BLaER1 treated with 17β-estradiol and CSF1 and Interleukin-3, amounts not matched to agents 10 nM and 100 nM (cell line): ENCODE measurements at regions not wholly inside any gene's neighbourhood (a gene's known extent, or its start where the extent isn't known, plus 50 kb on each side); places are given as distances from the start of the nearest gene placed in this dataset.

Source experiments
- H3K27ac ChIP-seq, 11 experiments: shearing (Covaris generic); formaldehyde crosslinking; 2 replicates each; pipeline ENCODE4 v1.8.1; 2022
- H3K27me3 ChIP-seq, 11 experiments: shearing (Covaris generic); formaldehyde crosslinking; 2 replicates each; pipeline ENCODE4 v1.8.1; 2022
- H3K36me3 ChIP-seq, 11 experiments: shearing (Covaris generic); formaldehyde crosslinking; 2 replicates each; pipeline ENCODE4 v1.8.1; 2022
- H3K4me1 ChIP-seq, 10 experiments: shearing (Covaris generic); formaldehyde crosslinking; 2 replicates each; pipeline ENCODE4 v1.8.1; 2022
- H3K4me2 ChIP-seq, 11 experiments: shearing (Covaris generic); formaldehyde crosslinking; 2 replicates each; pipeline ENCODE4 v1.8.1; 2022
- H3K4me3 ChIP-seq, 10 experiments: shearing (Covaris generic); formaldehyde crosslinking; 2 replicates each; pipeline ENCODE4 v1.8.1; 2022
- H3K9ac ChIP-seq, 11 experiments: shearing (Covaris generic); formaldehyde crosslinking; 2 replicates each; pipeline ENCODE4 v1.8.1; 2022
- H3K9me3 ChIP-seq, 11 experiments: shearing (Covaris generic); formaldehyde crosslinking; replicated peaks in 1 of 11; 2 replicates each; pipeline ENCODE4 v1.8.1; 2022
- H4K20me1 ChIP-seq, 11 experiments: shearing (Covaris generic); formaldehyde crosslinking; 2 replicates each; pipeline ENCODE4 v1.8.1; 2022
- Cebpa-rat ChIP-seq, 11 experiments: shearing (Covaris generic); IDR thresholded peaks; 2 replicates each; pipeline ENCODE4 v1.8.1; 2022

DNA sequence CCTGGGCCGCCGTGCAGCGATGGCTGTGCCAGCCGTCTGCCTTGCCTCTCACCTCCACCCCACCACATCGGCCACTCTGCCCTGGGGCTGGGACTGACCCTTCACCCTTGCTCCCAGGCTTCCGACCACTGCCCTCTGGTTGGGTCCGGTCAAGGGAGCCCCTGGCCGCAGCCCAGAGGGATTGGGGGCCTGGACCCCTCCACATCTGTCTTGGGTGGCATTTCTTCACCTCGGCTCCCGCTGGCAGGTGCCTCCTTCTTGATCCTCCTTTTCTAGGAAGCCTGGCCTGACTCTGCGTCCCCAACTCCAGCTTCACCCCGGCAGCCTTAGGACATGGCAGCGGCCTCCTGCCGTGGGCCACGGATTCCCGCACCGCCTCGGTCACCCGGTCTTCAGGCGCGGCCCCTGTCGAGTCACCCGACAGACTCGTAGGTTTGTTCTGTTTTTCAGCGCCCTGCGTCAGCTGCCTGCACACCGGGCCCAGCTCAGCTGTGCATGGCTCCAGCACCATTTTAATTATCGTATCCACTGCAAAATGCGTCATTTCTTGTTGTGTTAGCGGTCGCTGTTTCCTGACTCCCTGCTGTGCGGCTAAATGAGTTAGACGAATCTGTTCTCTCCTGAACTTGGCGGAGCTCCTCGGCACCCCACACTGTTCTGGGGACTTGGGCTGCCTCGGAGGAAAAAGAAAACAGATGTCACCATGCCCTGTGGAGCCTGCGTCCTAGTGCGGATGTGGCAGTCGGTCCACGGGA lies 124.0 kb downstream of the FAM53A start:
- H3K4me3 ChIP-seq: no peak overlapping the region
- H4K20me1 ChIP-seq: peaks cover 0 to 18% (median 2%) of the 10 kb centered on the region in 11 experiments; a peak in 5 of 22 replicates
- peaks cover 0 to 23% (median 11%) of the 10 kb centered on the region in 10 experiments; a peak in 12 of 20 replicates for H3K4me1 ChIP-seq
- no peak overlapping the region for H3K27ac ChIP-seq
- no peaks in the 10 kb centered on the region for H3K36me3 ChIP-seq
- H3K9me3 ChIP-seq: 0 out of 22 replicates have a peak, but pooled peaks cover 0 to 5% (median 0%) of the 10 kb centered on the region in 11 experiments
- H3K9ac ChIP-seq: no peak overlapping the region
- no peak for TF ChIP-seq Cebpa-rat (IDR thresholded peaks at IDR 0.05)
- H3K4me2 ChIP-seq: no peak overlapping the region
- peaks cover 0 to 21% (median 7%) of the 10 kb centered on the region in 11 experiments; a peak in 10 of 22 replicates for H3K27me3 ChIP-seq

DNA sequence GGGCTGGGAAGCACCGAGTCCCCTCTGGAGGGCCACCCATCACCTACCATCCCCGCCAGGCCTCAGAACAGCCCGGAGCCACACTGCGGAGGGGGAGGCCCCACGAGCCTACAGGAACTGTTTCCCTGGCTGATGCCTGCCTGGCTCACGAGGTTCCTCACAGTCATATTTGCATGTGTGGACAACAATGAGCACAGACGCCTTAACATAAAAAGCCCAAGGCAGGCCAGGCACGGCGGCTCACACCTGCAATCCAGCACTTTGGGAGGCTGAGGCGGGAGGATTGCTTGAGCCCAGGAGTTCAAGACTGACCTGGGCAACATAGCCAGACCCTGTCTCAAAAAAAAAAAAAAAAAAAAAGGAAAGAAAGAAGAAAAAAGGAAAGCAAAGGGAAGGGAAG lies 125.9 kb downstream of the FAM53A start:
- Histone ChIP-seq H3K9me3 (0 out of 22 replicates have a peak, but pooled peaks cover 0 to 5% (median 0%) of the 10 kb centered on the region in 11 experiments), H3K27me3 (peaks cover 0 to 22% (median 7%) of the 10 kb centered on the region in 11 experiments; a peak in 10 of 22 replicates), H3K9ac (no peak overlapping the region), H3K27ac (no peak overlapping the region), H3K4me1 (peaks cover 0 to 12% (median 5%) of the 10 kb centered on the region in 10 experiments; a peak in 8 of 20 replicates), H3K36me3 (no peaks in the 10 kb centered on the region), H4K20me1 (peaks cover 0 to 13% (median 0%) of the 10 kb centered on the region in 11 experiments; a peak in 1 of 22 replicates), H3K4me3 (no peak overlapping the region), H3K4me2 (no peak overlapping the region)
- TF ChIP-seq Cebpa-rat (IDR thresholded peaks at IDR 0.05): no peak

DNA sequence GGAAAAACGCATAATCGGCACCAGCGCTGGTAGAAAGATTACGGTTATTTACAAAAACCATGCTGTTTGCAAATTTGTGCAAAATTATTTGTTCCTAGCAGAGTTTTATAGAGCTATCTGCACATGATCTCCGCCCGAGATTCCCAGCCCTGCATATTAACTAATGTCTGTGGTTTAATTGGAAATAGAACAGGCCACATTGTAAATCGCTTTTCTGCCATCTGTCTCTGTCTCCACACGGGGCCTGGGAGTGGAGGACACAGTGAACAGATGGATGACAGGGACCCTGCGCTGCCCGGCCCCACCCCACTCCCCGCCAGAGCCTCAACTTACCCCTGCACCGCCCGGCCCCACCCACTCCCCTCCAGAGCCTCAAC lies 126.9 kb downstream of the FAM53A start:
- no peak for TF ChIP-seq Cebpa-rat (IDR thresholded peaks at IDR 0.05)

DNA sequence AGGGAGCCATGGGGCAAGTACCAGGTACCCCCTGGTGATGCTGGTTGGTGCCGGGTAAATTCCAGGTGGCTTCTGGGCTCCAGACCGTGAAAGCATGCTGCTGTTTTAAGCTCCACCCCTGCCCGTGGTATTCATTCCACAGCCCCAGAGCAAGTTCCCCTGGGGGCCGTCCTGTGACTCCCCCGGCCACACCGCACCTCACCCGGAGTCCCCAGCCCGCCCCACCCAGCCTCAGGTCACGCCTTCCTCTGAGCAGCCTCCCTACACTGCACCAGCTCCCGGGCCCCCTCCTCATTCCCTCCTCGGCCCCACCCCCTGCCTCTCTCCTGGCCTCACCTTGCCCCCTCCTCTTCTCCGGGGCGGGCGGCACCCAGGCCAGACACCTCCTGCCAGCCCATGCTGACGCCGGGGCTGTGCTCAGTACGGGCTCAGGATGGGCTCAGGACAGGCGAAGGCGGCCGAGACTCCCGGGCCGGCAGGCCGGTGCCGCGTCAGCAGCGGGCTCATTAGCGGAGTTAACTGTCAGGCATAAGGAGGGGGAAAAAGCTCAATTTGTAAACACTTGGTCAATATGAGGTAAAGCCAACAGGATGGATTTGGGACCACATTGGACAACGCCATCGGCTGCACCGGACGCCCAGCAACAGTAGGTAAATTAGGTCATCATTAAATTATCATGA lies 127.4 kb downstream of the FAM53A start:
- TF ChIP-seq Cebpa-rat (IDR thresholded peaks at IDR 0.05): no peak
- Histone ChIP-seq H3K27ac (no peak overlapping the region), H3K9ac (no peak overlapping the region), H3K9me3 (0 out of 22 replicates have a peak, but pooled peaks cover 0 to 5% (median 0%) of the 10 kb centered on the region in 11 experiments), H3K4me1 (peaks cover 0 to 12% (median 5%) of the 10 kb centered on the region in 10 experiments; a peak in 8 of 20 replicates), H4K20me1 (peaks cover 0 to 14% (median 0%) of the 10 kb centered on the region in 11 experiments; a peak in 1 of 22 replicates), H3K36me3 (no peaks in the 10 kb centered on the region), H3K4me2 (peak overlapping the region in 5 of 11 experiments; percentile 39 to 56 (median 41); a peak in 10 of 22 replicates), H3K27me3 (peaks cover 0 to 22% (median 7%) of the 10 kb centered on the region in 11 experiments; a peak in 10 of 22 replicates), H3K4me3 (no peak overlapping the region)

More for the DNA sequence above, 126.9 kb downstream of the FAM53A start:
- Histone ChIP-seq H3K36me3 (no peaks in the 10 kb centered on the region), H3K4me3 (no peak overlapping the region), H3K27me3 (peaks cover 0 to 22% (median 7%) of the 10 kb centered on the region in 11 experiments; a peak in 10 of 22 replicates), H3K9me3 (0 out of 22 replicates have a peak, but pooled peaks cover 0 to 5% (median 0%) of the 10 kb centered on the region in 11 experiments), H3K4me2 (0 out of 22 replicates have a peak overlapping the region, but pooled peaks of 1 of the 11 experiments have one; percentile 41), H3K4me1 (peaks cover 0 to 12% (median 5%) of the 10 kb centered on the region in 10 experiments; a peak in 8 of 20 replicates), H4K20me1 (peaks cover 0 to 14% (median 0%) of the 10 kb centered on the region in 11 experiments; a peak in 1 of 22 replicates), H3K27ac (no peak overlapping the region), H3K9ac (no peak overlapping the region)

DNA sequence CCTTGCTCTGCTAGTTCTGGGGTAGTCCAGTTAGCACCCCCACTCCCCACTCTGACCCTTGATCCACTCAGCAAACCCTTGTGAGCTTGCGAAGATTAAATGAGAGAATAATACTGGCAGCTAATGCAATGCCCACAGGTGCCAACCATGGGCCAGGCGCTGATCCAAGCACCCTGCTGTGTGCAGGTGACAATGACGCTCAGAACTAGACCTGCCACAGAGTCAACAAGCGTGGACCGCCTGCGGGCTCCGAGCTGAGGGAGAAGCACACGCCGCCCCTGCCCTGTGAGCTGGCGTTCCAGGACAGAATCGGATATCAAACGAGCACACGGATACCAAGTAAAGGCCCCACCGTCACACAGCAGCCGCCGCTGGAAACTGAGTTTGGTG lies 129.2 kb downstream of the FAM53A start:
- no peak overlapping the region for H3K4me2 ChIP-seq
- H3K27me3 ChIP-seq: peaks cover 0 to 22% (median 7%) of the 10 kb centered on the region in 11 experiments; a peak in 10 of 22 replicates
- no peak for TF ChIP-seq Cebpa-rat (IDR thresholded peaks at IDR 0.05)
- no peaks in the 10 kb centered on the region for H3K36me3 ChIP-seq
- H3K9me3 ChIP-seq: 0 out of 22 replicates have a peak, but pooled peaks cover 0 to 5% (median 0%) of the 10 kb centered on the region in 11 experiments
- H3K27ac ChIP-seq: no peak overlapping the region
- H4K20me1 ChIP-seq: peaks cover 0 to 13% (median 0%) of the 10 kb centered on the region in 11 experiments; a peak in 1 of 22 replicates
- no peak overlapping the region for H3K9ac ChIP-seq
- peaks cover 0 to 12% (median 5%) of the 10 kb centered on the region in 10 experiments; a peak in 8 of 20 replicates for H3K4me1 ChIP-seq
- H3K4me3 ChIP-seq: no peak overlapping the region

DNA sequence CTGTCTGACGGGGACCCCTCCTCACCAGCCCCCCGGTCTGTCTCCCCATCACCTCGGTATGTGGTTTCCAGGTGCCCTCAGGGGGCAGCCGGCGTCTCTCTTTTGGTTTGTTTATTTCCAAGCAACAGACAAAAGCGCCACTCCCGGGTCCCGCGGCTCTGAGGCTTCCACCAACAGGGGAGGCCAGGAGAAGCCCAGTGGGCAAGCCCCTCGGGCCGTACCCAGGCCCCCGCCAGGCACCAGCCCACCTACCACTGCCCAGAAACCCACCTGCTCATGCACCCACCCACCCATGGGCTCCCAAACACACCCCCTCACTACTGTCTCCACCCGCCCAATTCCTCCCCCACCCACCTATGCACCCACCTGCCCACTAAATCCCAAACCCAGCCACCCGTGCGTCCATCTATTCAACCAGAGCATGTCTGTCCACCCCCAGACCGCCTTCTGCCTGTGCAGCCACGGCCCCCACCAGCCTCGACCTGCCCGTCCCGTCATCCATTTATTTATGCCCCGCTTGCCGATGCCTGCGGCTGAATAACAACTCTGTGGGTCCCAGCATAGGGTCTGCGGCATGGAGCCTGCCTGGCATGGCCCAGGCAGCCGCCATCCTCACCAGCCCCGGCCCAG lies 129.8 kb downstream of the FAM53A start:
- TF ChIP-seq Cebpa-rat (IDR thresholded peaks at IDR 0.05): no peak
- Histone ChIP-seq H4K20me1 (peaks cover 0 to 8% (median 0%) of the 10 kb centered on the region in 11 experiments; a peak in 1 of 22 replicates), H3K4me1 (peaks cover 0 to 12% (median 5%) of the 10 kb centered on the region in 10 experiments; a peak in 8 of 20 replicates), H3K4me2 (no peak overlapping the region), H3K27ac (no peak overlapping the region), H3K36me3 (no peaks in the 10 kb centered on the region), H3K9ac (no peak overlapping the region), H3K9me3 (0 out of 22 replicates have a peak, but pooled peaks cover 0 to 5% (median 0%) of the 10 kb centered on the region in 11 experiments), H3K27me3 (peaks cover 0 to 22% (median 7%) of the 10 kb centered on the region in 11 experiments; a peak in 10 of 22 replicates), H3K4me3 (no peak overlapping the region)

DNA sequence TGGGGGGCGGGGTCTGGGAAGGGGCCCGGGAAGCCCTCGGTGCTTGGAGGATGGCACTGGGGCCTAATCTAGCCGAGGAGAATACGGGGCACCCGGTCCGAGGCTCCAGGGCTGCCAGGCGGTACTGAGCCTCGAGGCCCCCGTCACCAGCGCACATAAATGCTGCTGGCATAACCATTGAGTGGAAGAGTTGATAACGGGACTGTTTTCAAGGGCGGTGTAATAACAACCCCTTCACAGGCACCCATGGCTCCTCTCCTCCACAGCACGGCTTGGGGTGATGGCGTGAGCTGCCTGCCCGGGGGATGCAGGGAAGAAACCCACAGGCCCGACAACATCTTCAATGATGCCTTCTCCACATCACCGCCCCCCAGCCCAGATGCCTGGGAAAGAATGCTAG lies 130.7 kb downstream of the FAM53A start:
- Histone ChIP-seq H3K4me1 (peaks cover 0 to 16% (median 6%) of the 10 kb centered on the region in 10 experiments; a peak in 8 of 20 replicates), H3K36me3 (no peaks in the 10 kb centered on the region), H4K20me1 (peaks cover 0 to 10% (median 0%) of the 10 kb centered on the region in 11 experiments; a peak in 3 of 22 replicates), H3K4me2 (no peak overlapping the region), H3K9me3 (0 out of 22 replicates have a peak, but pooled peaks cover 0 to 5% (median 0%) of the 10 kb centered on the region in 11 experiments), H3K27me3 (peaks cover 3 to 27% (median 8%) of the 10 kb centered on the region in 11 experiments; a peak in 18 of 22 replicates), H3K27ac (no peak overlapping the region), H3K9ac (no peak overlapping the region), H3K4me3 (no peak overlapping the region)
- no peak for TF ChIP-seq Cebpa-rat (IDR thresholded peaks at IDR 0.05)

DNA sequence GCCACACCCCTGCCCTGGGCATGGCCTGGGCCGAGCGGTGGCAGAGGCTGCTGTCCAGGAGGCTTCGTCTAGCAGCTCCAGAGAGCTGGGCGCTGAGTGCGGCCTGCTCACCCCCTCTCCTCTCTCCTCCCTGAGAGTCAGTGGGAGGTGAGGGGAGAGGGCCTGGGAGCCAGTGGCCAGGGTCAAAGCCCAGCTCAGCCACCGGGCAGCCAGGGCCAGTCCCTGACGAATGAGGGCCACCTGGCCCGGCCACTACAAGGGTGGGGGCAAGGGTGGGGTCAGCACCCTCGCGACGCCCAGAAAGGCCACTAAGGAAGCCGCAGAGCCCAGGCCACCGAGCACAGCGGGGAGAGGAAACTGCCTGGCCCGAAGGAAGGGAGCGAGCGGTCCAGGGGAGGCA lies 131.7 kb downstream of the FAM53A start:
- H3K4me3 ChIP-seq: no peak overlapping the region
- peaks cover 0 to 19% (median 0%) of the 10 kb centered on the region in 11 experiments; a peak in 4 of 22 replicates for H4K20me1 ChIP-seq
- 0 out of 22 replicates have a peak, but pooled peaks cover 0 to 5% (median 0%) of the 10 kb centered on the region in 11 experiments for H3K9me3 ChIP-seq
- no peaks in the 10 kb centered on the region for H3K36me3 ChIP-seq
- no peak overlapping the region for H3K27ac ChIP-seq
- peaks cover 8 to 36% (median 13%) of the 10 kb centered on the region in 11 experiments; a peak in 19 of 22 replicates for H3K27me3 ChIP-seq
- no peak for TF ChIP-seq Cebpa-rat (IDR thresholded peaks at IDR 0.05)
- H3K4me1 ChIP-seq: peaks cover 0 to 16% (median 6%) of the 10 kb centered on the region in 10 experiments; a peak in 8 of 20 replicates
- H3K4me2 ChIP-seq: no peak overlapping the region
- H3K9ac ChIP-seq: no peak overlapping the region
